Hepatocyte (in vitro differentiated cells): ENCODE measurements at regions not wholly inside any gene's neighbourhood (a gene's known extent, or its start where the extent isn't known, plus 50 kb on each side); places are given as distances from the start of the nearest gene placed in this dataset.

Source experiments
- CTCF ChIP-seq: fragments of 200-600 bp; sonication (generic); IDR thresholded peaks from 2 replicates; pipeline ENCODE4 v1.5.1; 2016; ENCODE audit warnings: antibody characterized with exemption, mild to moderate bottlenecking; ENCODE audit not compliant: poor library complexity
- EZH2 ChIP-seq: fragments of 200-600 bp; sonication (generic); IDR thresholded peaks from 2 replicates; pipeline ENCODE4 v1.6.1; 2016; ENCODE audit warnings: antibody characterized with exemption, mild to moderate bottlenecking, borderline replicate concordance
- EZH2phosphoT487 ChIP-seq: fragments of 200-600 bp; sonication (generic); IDR thresholded peaks from one replicate; pipeline ENCODE4 v1.6.1; 2018; ENCODE audit warnings: antibody characterized with exemption, mild to moderate bottlenecking, low read depth, moderate library complexity; ENCODE audit not compliant: unreplicated experiment, severe bottlenecking

GRCh38 chr18:49654347-49654746 is 92.5 kb downstream of the LIPG start:
- TF ChIP-seq CTCF: no peak
- TF ChIP-seq EZH2: no peak
- TF ChIP-seq EZH2phosphoT487: no peak
